ENCODE measurements at regions not wholly inside any gene's neighbourhood (a gene's known extent, or its start where the extent isn't known, plus 50 kb on each side); places are given as distances from the start of the nearest gene placed in this dataset.

- Histone ChIP-seq H4K8ac (ENCODE audit: extremely low read depth, insufficient read depth, low read length) (no peak overlapping the region), H4K91ac (replicated peaks; ENCODE audit: insufficient read length, low read length) (no peak overlapping the region), H3K23ac (ENCODE audit: insufficient read length) (no peak overlapping the region), H3K56ac (replicated peaks; ENCODE audit: insufficient read length, low read depth, low read length) (no peak overlapping the region), H2BK20ac (ENCODE audit: low read length) (peak overlapping the region; percentile 80; the same call in 1 of the 2 replicates), H2BK15ac (ENCODE audit: low read length) (0 out of 2 replicates have a peak overlapping the region, but pooled peaks have one; percentile 19), H3K4me1 (replicated peaks in 1 of 4; ENCODE audit: control insufficient read depth in 3 of 4, insufficient read depth in 4 of 4, low read length in 3 of 4) (peaks cover 0 to 5% (median 3%) of the 10 kb centered on the region in 4 experiments; a peak in 5 of 7 replicates), H4K5ac (ENCODE audit: insufficient read length, low read depth, low read length) (no peak overlapping the region), H2AFZ (ENCODE audit: low read length) (no peak overlapping the region), H2BK12ac (ENCODE audit: low read depth, low read length) (no peak overlapping the region; the same call in 1 of the 2 replicates), H3K4ac (replicated peaks; ENCODE audit: insufficient read length, low read depth, low read length) (no peak overlapping the region), H3K79me1 (ENCODE audit: low read depth, low read length) (no peaks in the 10 kb centered on the region), H3K27me3 (replicated peaks in 1 of 4; ENCODE audit: control insufficient read depth in 3 of 4, extremely low read depth in 1 of 4, insufficient read depth in 3 of 4, low read length in 3 of 4) (peaks cover 0 to 25% (median 19%) of the 10 kb centered on the region in 4 experiments; a peak in 6 of 7 replicates), H3K9me3 (ENCODE audit: insufficient read depth in 2 of 2, low read depth in 1 of 2, low read length in 1 of 2) (peaks cover 4 to 5% of the 10 kb centered on the region in 2 experiments; a peak in 1 of 4 replicates), H4K20me1 (replicated peaks in 1 of 2; ENCODE audit: control insufficient read depth in 1 of 2, insufficient read depth in 2 of 2, low read length in 2 of 2) (no peaks in the 10 kb centered on the region), H3K4me2 (ENCODE audit: insufficient read depth in 1 of 2, low read depth in 2 of 2, low read length in 2 of 2) (no peak overlapping the region), H3K23me2 (ENCODE audit: low read depth, low read length) (no peaks in the 10 kb centered on the region), H2BK5ac (ENCODE audit: low read depth, low read length) (no peak overlapping the region), H3K27ac (ENCODE audit: low read depth, low read length) (no peak overlapping the region), H3K9ac (replicated peaks in 1 of 4; ENCODE audit: extremely low read depth in 1 of 4, low read depth in 3 of 4, low read length in 3 of 4) (no peak overlapping the region), H3K18ac (ENCODE audit: extremely low read depth, low read length) (no peak overlapping the region), H3K36me3 (ENCODE audit: control insufficient read depth in 2 of 4, insufficient read depth in 4 of 4, low read length in 3 of 4) (no peaks in the 10 kb centered on the region), H3K79me2 (ENCODE audit: control insufficient read depth in 1 of 2, insufficient read depth in 2 of 2, low read length in 2 of 2) (no peaks in the 10 kb centered on the region), H3K4me3 (ENCODE audit: extremely low read depth in 1 of 4, insufficient read depth in 2 of 4, low read depth in 3 of 4, low read length in 4 of 4) (no peak overlapping the region), H3K14ac (ENCODE audit: insufficient read length) (no peak overlapping the region), H2BK120ac (replicated peaks; ENCODE audit: low read depth, low read length) (no peak overlapping the region), H2AK5ac (ENCODE audit: low read depth, low read length) (peak overlapping the region; percentile 87; the same call in 1 of the 2 replicates)
- 53% methylated on average over 4 of the region's 4 CpGs; no CpG with 5 or more reads in 1 of the 2 experiments for WGBS, 2 experiments (ENCODE audit: extremely low coverage in 1 of 2, insufficient coverage in 1 of 2, insufficient read length in 1 of 2, insufficient replicate concordance in 2 of 2, low coverage in 1 of 2, low lambda C conversion rate in 2 of 2, missing lambda C conversion rate in 1 of 2)
- FAIRE-seq (peak; percentile 24), DNase-seq (ENCODE audit: low read depth in 1 of 2, low spot score in 2 of 2) (no peak)
- CTCF ChIA-PET (ENCODE audit: partially characterized antibody) = interaction anchor here (0.8 to 2.4 kb wide), 2 partner anchors 27 to 96 kb away, joined by 4 to 7 read pairs; no protein-coding TSS in a partner anchor
- POLR2A ChIA-PET (ENCODE audit: partially characterized antibody) = interaction anchor here (0.7 kb wide), 1 partner anchor 291 kb away, joined by 3 read pairs; no protein-coding TSS in a partner anchor
- no peak for TF ChIP-seq HDAC6 (IDR thresholded peaks at IDR 0.05; ENCODE audit: low read depth, low read length)
- TF ChIP-seq KDM1A (IDR thresholded peaks at IDR 0.05; ENCODE audit: borderline replicate concordance, low read length) = peak; percentile 68; the same call in 1 of the 2 replicates
- TF ChIP-seq TAF7 (optimal IDR thresholded peaks at IDR 0.05; ENCODE audit: borderline replicate concordance, low read depth, low read length) = no peak
- TF ChIP-seq NANOG (IDR thresholded peaks at IDR 0.05; ENCODE audit: insufficient read depth, low read depth, low read length, poor library complexity, severe bottlenecking) = peak; percentile 53
- no peak for TF ChIP-seq SP4 (IDR thresholded peaks at IDR 0.05; ENCODE audit: low read length)
- TF ChIP-seq BRCA1 (IDR thresholded peaks at IDR 0.05; ENCODE audit: low read depth, low read length) = no peak
- TF ChIP-seq CHD1 (IDR thresholded peaks at IDR 0.05; ENCODE audit: low read depth, low read length) = no peak
- peak; percentile 68; the same call in 1 of the 2 replicates for TF ChIP-seq POLR2AphosphoS5 (IDR thresholded peaks at IDR 0.05; ENCODE audit: low read depth, low read length)
- TF ChIP-seq SUZ12 (IDR thresholded peaks at IDR 0.05; ENCODE audit: low read length) = no peak
- TF ChIP-seq JUND (IDR thresholded peaks at IDR 0.05; ENCODE audit: low read length) = no peak
- no peak for TF ChIP-seq ZNF274 (IDR thresholded peaks at IDR 0.05; ENCODE audit: borderline replicate concordance, extremely low read depth, low read length)
- 0 out of 2 replicates have a peak, but pooled peaks have one; percentile 31 for TF ChIP-seq TCF12 (IDR thresholded peaks at IDR 0.05; ENCODE audit: low read depth, low read length)
- no peak for TF ChIP-seq RNF2 (IDR thresholded peaks at IDR 0.05; ENCODE audit: borderline replicate concordance, low read depth, low read length, missing control alignments, poor library complexity, severe bottlenecking)
- TF ChIP-seq PHF8 (conservative IDR thresholded peaks at IDR 0.05; ENCODE audit: low read depth, low read length) = no peak
These were observed 299.2 kb downstream of the MN1 start for GRCh38 chr22:27502327-27502726.

Data from H1 (cell line).